ENCODE measurements at regions not wholly inside any gene's neighbourhood (a gene's known extent, or its start where the extent isn't known, plus 50 kb on each side); places are given as distances from the start of the nearest gene placed in this dataset.
A peak's percentile ranks its signal among the peaks of the same experiment; 100 is the strongest.

DNA sequence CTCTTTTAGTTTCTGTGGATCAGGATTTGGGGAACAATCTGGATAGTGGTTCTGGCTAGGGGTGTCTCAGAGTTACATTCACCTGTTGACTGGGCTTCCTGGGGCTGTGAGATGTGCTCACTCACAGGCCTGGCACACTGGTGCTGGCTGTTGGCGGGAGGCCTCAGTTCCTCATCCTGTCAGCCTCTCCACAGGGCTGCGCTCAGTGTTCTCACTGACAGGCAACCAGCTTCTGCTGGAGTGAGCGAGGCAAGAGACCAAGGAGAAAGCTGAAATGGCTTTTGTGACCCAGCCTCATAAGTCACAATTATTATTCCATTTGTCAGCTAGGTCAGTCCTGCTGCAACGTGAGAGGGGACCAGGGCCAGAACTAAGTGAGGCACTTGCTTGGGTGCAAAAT, 180.6 kb upstream of the GLI2 start:
- no peak for DNase-seq

DNA sequence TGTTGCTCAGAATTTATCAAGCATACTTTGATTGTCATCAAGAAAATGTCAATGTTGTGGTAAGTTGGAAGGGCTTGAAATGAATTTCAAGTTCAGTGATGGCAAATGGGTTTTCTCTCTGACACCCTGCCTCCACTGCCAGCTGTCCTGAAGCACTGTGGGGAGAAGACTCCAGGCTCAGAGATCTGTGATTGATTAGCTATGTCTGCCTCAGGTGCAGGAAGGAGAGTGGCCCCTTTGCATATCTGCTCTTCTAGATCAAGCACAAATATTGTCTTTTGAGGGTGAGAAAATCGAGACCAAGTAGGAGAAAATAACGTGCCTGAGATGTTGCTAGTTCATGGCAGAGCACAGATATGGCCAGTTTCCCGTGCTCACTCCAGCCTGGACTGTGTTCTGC, 178.8 kb upstream of the GLI2 start:
- DNase-seq, result no peak

DNA sequence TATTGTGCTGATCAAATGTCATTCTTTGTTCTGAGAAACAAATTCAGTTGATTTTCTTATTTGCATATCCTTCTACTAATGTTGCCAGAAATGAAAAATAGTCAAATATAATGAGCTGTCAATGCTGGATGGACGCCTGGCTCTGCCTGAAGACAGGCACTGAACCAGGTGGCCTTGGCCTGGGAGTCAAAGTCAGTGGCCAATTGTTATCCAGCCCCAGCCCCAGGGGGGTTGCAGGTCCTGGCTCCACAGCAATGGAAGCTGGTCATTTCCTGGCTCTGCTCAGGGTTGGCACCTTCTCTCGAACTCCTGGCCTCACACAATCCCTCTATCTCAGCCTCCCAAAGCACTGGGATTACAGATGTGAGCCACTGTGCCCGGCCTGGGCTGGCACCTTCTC, 176.8 kb upstream of the GLI2 start:
- no peak for DNase-seq

DNA sequence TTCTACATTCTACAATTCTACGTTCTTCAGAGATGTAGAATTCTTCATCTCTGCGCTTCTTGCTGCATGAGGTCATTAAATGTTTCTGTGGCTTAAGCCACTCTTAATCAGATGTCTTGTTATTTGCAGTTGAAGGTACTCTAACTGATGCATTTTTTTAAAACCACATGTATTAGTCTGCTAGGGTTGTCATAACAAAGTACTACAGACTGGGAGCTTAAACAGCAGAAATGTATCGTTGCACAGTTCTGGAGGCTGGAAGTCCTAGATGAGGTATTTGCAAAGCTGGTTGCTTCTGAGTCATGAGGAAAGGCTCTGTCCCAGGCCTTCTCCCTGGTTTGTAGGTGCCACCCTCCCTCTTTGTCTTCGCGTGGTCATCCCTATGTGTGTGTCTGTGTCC, 176.3 kb upstream of the GLI2 start:
- no peak for DNase-seq

DNA sequence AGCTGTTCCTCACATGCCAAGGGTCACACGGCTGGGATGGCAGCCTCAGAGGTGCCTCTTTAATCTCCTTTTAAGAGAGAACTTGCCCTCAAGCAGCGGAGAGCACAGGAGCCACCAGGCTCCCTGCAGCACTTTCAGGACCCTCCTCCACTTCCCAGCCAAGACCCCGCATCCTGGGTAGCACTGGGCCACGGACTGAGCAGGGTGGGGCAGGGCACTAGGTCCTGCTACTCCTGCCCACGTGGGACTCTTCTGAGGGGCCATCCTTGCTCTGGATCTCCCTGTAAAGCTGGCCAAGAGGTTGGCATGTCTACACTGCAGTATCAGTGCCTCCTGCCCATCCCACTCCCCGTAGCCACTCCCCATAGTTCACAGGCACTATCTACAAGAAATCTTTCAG, 175.3 kb upstream of the GLI2 start:
- DNase-seq, result no peak

DNA sequence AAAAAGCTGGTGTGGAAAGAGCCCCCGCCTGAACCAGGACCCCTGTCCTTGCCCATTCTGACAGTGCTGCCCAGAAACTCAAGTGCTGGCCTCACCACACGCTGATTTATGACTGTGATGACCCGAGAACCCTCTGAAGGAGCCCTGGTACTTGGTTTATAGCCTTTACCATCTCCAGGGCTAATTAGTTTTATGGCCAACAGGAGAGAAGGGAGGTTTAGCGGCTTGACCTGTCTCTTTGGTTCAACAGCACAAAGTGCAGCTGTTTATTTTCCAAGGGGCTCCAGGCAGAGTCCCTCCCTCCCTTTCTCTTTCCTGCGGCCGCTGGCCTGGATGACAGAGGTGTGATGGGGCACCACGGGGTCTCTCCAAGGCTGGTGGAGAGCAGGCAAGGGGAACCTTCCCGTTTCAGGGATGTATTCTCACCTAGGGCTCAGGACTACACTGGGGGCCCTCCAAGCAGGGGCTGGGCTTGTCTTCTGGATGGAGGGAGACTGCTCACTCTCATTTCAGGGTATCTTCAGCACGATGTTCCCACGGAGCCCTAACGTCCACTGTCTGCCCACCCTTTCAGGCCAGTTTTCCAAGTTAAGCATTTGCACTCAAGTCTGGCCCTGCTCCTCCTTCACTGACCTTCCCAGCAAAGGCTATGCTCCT, 174.2 kb upstream of the GLI2 start:
- DNase-seq, result no peak

DNA sequence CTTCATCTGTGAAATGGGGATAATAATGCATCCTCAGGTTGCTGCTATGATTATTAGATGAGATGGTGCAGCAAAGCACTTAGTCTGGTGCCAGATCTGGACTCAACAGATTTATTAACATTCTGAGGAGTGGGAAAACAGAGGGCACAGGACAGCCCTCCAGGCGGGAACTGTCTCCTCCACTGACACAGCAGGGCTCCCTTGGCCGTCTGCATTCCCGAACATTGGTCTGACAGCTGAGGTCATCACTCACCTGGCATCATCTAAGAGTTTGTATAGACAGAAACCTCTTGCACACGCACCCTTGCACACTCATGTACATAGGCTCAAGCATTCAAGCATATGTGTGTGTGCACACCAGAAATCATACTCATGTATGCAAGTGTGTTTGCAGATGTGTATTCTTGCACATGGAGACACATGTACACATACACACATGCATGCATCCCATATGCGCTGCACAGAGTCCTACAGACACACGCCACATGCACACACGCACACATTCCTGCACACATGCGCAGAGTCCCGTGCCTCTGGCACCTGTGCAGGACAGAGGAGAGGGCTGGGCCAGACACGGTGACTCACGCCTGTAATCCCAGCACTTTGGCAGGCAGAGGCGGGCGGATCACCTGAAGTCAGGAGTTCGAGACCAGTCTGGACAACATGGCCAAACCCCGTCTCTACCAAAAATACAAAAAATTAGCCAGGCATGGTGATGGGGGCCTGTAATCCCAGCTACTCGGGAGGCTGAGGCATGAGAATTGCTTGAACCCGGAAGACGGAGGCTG, 173.3 kb upstream of the GLI2 start:
- DNase-seq, result no peak

DNA sequence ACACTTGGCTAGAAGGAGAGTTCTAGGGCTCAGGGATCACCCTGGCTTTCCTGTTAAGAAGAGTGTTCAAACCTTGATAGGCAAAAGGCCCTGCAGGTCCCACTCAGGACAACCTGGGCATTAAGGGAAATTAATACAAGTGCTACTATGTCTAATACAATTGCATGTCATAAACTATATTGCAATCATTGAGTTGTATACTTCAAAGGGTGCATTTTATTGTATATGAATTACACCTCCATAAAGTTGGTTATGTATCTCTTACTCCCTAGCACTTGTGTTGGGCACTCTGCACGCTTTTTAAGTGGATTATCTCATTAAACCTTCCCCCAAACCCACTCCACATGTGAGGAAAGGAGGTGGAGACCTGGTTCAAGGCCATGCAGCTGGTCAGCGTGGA, 172.1 kb upstream of the GLI2 start:
- DNase-seq, result no peak

DNA sequence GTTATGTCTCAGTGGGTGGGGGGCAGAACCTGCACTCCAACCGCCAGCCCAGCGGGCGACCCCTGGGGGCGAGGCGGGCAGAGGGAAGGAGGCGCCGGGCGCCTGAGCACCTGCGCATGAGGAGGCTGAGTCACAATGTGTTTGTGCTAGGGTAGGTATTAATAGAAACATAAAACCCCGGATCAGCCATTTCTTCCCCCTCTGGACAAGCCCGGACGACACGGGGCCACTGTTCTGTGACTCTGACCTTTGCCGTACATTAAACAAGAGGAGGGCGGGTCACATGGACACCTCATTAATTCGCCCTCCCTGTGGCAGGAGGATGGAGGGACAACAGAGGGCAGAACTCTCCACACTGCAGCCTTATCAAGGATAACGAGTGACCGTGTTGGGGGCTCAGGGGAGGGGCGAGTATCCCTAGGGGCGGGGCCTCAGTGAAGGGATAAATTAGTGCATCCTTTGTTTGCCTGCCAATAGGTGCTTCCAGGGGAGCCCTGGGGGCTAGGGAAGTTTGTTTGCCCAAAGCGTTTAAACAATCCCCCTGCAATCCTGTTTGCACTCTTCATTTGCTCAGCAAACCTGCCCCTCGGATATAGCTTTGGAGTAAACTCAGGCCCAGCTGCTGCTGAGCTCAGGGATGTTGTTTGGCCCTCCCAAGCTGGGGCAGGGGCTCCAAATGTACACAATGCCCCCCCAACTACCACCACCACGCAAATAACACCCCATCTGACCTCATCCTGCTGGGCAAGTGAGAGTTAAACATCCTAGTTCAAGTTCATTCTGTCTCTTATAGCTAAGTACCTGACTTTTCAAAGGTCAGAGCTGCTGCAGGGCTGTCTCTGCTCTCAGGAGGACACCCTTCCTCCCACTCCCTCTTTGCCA, 171.2 kb upstream of the GLI2 start:
- DNase-seq, result no peak

DNA sequence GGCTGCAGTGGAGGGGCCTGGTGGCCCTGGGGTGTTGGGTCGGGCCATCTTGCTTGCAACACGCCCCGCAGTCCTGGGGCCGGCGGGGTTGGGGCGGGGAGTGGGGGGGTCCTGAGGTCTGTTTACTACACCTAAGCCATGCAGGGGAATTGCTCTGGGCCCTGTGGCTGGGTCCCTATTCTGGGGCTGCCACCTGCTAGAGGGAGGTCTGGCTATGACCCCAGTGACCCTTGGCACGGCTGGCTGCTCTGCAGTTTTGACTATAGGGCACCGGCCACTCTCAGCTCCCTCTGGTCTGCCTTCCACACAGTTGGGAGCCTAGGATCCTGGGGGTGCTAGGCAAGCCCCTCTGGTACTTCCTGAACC, 170.6 kb upstream of the GLI2 start:
- no peak for DNase-seq

DNA sequence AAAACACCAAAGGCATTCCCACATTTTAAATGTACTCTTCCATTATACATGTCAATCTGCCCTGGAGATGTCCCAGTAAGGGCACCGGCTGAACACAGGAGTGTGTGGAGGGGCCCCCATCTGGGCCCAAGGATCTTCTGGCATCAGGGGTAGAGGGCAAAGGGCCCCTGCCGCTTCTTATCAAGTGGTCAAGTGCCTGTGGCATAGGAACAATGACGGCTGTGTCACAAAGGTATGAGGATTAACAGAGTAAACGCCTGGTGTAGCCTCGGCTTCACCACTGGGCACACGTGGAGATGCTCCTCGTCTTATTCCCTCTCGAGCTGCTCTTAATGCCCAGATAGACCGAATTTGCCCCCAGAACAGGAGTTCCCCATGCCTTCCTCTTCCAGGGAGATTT, 169.7 kb upstream of the GLI2 start:
- DNase-seq, result no peak

DNA sequence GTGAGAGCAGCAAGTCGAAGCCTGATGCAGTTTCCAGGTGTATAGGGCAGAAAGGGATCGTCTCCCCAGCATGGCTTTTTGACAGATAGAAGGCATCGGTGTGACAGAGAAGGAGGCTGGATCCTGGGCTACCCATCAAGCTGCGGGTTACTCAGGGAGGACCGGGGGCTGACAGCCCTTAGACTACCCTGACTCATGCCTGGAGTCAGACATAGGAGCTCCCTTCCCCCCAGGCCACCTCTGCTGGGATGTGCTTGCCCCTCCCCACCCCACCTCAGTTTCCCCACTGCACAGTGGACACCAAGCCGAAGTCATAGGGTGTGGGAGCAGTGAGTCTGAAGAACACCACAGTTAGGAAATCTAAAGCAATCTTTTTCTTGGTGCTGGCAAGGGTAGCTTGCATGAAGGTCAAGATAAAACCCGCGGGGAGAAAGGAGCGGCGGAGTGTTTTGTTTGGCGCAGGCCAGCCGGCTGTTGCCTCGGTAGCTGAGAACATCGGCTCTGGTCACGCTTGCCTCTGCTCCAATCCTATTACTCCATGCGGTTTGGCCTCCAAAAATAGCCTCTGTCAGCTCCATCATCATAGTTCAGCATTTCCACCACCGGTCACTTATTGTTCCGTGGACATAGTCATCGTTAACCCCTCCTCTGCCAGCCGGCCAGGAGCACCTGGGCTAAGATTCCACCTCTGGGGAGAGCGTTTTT, 169.2 kb upstream of the GLI2 start:
- peak; percentile 26 for DNase-seq

DNA sequence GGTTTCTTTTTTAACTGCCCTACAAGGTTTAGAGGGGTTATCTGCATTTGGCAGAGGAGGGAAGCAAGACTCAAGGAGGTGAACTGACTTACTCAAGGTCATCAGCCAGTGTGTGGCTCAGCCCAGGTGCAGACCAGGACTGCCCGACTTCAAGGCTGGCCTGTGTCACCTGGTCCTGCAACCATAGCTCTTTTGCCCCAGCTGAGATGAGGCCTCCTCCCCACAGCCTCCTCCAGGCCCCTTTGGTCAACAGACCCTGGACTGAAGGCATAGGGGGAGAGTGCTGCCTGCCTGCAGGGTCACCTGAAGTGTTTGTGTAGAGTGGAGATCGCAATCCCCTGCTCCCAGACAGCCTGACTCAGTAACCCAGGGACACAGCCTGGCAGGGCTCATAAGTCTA, 168.5 kb upstream of the GLI2 start:
- DNase-seq, result no peak

DNA sequence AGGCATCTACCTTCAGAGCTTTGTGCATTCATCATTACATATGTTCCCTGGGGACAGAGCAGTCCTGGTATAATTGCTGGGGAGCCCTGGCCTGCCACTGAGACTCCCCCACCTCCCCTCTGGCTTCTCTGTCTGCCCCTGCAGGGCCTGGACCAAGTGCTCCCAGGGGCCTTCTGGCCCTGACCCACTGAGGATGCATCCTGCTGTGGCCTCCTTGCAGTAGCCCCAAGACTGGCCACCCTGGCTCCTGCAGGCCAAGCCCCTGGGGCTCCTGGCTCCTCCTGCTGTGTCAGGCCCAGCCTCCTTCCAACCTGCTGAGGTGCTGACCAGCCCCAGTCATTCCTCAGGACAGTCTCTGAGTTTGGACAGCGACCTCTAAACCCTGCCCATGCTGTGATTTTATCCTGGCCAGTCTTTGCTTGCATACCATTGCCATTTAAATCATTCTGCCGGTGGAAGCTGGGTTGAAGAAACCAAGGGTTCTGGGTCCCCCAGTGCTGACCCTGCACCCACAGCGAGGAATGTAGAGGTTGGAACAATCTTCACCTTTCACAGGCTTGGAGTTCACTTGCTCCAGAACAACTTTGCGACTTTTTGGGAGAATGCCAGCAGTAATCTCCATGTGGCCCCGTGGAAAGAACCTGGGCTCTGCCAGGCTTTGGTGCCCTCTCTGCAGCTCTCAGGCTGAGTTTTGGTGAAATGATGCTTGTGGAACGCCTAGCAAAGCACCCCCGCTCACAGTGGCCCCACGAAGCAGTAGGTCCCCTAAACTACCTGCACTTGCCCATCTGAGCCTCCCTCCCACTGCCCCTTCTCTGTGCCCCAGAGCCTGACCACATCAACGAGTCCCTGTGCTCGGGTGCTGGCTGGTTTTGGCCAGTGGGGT, 167.3 kb upstream of the GLI2 start:
- DNase-seq, result no peak

DNA sequence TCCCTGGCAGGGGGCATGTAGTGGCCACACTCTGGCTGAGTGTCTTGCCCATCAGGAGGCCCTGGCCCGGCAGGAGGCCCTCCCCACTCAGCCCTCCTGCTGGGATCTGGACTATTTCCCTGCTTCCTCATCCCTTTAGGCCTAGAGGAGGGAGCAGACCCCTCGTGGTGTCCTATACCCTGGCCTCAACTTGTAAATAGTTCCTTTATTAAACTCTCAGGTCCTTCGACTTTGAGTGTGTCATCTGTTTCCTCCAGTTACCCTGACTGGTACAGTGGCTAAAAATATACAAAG, 166.7 kb upstream of the GLI2 start:
- no peak for DNase-seq

DNA sequence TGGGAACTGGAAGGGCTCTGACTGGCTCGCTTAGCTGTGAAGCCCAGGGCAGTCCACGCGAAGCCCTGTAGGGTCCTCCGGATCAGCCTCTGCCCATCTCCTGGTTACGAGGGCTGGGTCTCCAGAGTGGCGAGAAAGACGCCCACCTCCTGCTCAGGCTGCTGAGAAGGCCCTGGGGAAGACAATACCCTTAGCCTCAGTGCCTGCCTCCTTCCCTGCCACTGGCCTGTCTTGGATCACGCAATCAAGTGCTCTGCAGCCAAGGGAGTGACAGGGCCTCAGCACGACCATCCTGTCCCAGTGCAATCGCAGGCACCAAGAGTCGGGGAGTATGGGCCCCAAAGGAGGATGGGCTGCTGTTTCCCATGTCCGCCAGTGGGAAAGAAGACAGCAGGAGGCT, 165.7 kb upstream of the GLI2 start:
- no peak for DNase-seq

DNA sequence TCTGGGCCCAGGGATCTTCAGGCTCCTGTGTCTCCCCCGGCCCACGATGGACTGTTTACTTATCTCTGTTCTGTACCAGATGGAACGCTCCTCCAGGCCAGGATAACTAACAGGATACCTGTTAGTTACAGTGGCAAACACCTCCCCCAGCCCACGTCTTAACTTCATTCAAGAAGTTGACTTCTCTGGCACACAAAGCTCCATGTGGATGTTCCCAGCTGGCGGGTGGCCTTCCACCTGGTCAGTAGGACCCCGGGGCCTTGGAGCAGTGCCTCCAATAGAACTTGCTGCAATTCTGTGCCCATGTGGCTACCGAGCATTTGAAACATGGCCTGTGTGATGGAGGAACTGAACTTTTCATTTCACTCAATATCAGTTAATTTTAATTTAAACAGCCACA, 165.1 kb upstream of the GLI2 start:
- DNase-seq, result no peak

DNA sequence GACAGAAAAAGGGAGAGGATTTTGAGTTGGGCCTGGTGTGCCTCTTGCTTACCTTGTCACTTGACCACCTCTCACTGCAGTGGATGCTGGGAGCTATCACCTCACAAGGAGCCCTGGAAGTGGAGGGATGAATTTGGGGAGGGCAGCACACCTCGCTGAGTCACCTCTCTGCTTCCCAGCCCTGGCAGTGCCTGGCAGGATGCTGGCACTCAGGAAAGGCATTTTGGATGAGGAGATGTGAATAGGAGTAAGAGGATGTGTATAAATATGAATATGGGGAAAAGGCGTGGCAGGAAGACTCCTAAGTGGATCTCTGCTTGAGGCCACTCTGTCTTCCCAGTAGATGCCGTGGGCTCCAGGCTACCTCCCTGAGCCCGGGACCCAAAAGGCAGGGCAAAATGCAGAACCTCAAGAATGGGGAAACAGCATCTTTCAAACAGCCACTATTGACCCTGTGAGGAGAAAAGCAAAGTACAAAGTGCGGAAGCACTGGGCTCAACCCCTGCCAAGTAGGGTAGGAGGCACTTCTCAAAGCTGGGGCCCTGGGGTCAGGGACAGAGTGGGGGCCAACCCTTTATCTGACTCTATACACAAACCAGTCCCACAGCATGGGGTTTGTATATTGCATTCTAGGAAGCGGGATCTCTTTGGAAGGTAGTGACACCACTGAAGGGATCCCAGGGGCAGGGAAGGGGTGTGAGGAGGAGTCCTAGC, 164.5 kb upstream of the GLI2 start:
- DNase-seq, result no peak

DNA sequence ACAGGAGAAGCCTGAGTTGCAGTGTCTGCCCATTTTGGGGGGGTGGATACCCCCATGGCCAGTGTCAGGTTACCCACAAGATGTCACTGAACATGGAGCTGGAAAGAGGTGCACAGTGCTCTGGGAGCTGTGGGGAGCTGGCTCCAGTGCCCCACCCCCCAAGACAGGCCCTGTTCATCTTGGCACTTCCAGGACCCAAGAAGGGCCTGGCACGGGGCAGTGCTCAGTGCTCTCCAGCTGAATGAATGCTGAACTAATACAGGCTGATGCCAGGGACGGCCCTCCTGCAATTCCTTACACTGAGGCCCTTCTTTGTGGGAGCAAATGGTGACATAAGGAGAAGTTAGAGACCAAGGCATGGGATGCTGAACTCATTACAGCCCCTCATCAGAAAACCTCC, 163.4 kb upstream of the GLI2 start:
- DNase-seq, result no peak

DNA sequence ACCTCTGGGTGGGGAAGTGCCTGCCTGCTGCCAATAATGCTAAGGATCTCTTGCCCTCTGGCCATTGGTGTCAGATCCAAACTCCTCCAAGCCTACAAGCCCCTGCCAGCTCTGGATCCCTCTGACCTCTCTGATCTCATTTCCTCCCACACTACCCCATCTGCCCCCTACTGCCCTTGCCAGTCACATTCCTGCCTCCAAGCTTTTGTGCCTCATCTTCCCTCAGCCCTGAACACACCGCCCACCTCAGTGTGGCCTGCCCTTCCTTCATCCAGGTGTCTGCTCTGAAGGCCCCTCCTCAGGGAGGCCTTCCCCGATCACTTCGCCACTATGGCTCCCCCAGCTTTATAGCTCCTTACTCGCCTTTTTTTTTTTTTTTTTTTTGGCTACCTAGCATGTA, 161.0 kb upstream of the GLI2 start:
- DNase-seq, result no peak

DNA sequence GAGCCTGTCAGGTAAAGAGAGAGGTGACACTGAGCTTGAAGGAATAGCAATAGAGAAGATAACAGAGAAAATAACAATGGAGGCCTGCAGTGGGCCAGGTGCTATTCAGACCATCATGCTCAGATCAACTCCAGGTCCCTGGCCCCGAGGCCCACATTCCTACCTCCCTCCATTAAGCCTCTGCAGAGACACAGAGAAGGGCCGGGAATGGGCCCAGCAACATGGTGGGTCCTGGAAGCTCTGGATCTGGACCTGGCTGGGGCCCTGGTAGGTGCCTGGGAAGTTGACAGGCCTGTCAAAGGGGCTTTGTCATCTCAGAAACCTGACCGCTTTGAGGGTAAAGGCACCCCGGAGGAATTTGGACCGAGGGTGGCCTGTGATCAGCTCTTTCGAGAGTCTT, 159.7 kb upstream of the GLI2 start:
- no peak for DNase-seq
